ENCODE measurements at regions not wholly inside any gene's neighbourhood (a gene's known extent, or its start where the extent isn't known, plus 50 kb on each side); places are given as distances from the start of the nearest gene placed in this dataset.
"Not testable (repeated sequence)": the region's sequence is repeated elsewhere in the genome, so short reads cannot be mapped to it uniquely, and the experiment has no call there.

- DNase-seq (ENCODE audit: low read depth), result no peak
- TF ChIP-seq, protein P1, sequence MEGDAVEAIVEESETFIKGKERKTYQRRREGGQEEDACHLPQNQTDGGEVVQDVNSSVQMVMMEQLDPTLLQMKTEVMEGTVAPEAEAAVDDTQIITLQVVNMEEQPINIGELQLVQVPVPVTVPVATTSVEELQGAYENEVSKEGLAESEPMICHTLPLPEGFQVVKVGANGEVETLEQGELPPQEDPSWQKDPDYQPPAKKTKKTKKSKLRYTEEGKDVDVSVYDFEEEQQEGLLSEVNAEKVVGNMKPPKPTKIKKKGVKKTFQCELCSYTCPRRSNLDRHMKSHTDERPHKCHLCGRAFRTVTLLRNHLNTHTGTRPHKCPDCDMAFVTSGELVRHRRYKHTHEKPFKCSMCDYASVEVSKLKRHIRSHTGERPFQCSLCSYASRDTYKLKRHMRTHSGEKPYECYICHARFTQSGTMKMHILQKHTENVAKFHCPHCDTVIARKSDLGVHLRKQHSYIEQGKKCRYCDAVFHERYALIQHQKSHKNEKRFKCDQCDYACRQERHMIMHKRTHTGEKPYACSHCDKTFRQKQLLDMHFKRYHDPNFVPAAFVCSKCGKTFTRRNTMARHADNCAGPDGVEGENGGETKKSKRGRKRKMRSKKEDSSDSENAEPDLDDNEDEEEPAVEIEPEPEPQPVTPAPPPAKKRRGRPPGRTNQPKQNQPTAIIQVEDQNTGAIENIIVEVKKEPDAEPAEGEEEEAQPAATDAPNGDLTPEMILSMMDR (IDR thresholded peaks at IDR 0.05; ENCODE audit: control insufficient read depth, extremely low read depth, insufficient read depth), result no peak
- H3K4me3 ChIP-seq (ENCODE audit: low read depth, low read length), result no peak overlapping the region
Measured at GRCh38 chr2:57703407-57703806, 343.2 kb upstream of the VRK2 start.

DNA sequence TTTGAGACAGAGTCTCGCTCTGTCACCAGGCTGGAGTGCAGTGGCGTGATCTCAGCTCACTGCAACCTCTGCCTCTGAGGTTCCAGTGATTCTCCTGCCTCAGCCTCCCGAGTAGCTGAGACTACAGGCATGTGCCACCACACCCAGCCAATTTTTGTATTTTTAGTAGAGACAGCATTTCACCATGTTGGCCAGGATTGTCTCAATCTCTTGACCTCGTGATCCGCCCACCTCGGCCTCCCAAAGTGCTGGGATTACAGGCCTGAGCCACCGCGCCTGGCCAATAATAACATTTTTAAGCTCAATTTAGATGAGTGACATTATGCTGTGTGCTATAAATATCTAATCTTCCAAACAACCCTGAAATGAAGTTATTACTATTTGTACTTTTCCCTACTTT is 338.8 kb upstream of the VRK2 start:
- not testable (repeated sequence) for H3K4me3 ChIP-seq (ENCODE audit: low read depth, low read length); DNase-seq (ENCODE audit: low read depth)

- TF ChIP-seq, protein P1 (IDR thresholded peaks at IDR 0.05; ENCODE audit: control insufficient read depth, extremely low read depth, insufficient read depth), result no peak
- DNase-seq (ENCODE audit: low read depth), result no peak
- H3K4me3 ChIP-seq (ENCODE audit: low read depth, low read length), result no peak overlapping the region
Measured at GRCh38 chr2:57711991-57712390, 334.6 kb upstream of the VRK2 start.

DNA sequence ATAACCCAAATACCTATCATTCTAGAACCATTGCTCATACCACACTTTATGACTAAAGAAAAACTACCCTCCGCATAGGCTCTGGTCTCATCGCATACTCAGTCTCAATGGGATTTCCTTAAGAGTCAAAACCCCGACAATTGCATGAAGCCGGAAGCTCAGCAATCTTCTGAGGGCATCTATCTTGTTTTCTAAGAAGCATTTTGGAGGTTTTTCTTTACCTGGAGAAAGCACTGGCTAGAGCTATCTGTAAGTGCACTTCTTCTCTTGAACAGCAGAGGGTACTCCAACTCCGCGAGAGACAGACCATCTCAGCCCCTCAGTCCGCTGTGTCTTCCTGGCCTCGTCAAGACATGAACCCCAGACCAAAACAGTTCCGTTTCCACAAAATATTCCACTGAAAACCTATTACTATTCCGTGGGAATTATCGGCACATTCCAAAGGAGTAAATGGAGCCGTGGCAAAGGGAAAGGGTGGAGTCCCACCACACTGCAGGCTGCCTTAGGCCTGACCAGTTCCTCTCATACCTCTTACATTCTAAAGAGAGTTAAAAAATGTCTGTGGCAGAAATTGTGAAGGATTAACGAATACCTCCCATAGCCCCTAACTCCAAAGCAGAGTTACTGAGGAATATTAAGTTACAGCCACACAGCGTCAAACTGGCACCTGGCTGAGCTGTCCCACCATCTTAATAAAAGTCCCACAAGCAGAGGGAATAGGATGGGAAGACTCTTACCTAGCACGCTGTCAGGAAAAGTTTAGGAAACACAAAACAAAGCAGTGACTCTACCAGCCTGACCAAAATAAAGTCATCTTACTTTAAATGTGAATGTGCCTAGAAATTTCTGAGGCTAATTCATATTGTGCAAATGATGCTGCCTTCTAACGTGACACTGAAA is 325.6 kb upstream of the VRK2 start:
- no peak overlapping the region for H3K4me3 ChIP-seq (ENCODE audit: low read depth, low read length)
- TF ChIP-seq, protein P1 (IDR thresholded peaks at IDR 0.05; ENCODE audit: control insufficient read depth, extremely low read depth, insufficient read depth), result peak; percentile 63
- no peak for DNase-seq (ENCODE audit: low read depth)

DNA sequence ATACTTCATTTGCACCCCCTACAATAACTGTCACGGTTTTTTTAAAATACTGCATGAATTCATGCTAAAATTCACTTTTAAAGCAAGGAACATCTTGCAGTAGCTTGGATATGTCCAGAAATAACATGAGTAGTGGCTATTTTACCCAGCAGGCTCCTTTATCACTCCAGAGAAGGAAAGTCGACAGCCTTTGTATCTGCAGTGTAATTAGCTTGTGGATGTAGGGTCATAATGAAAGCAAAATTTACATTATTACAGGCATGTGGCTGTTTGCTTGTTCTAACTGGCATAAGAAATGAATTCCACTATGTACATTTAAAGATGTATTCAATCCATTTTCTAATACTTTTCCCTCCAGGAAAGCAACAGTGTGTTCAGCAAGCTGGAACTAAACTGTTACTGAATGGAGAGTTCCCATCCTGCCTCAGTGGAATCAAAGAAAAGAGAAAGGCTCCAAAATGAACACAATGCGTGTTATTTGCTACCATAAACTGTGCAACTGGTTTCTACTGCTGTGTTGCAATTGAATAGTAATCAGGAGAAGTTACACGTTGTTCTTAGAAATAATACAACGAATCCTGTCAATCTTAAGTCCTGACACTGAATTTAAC is 321.2 kb upstream of the VRK2 start:
- H3K4me3 ChIP-seq (ENCODE audit: low read depth, low read length), result no peak overlapping the region
- TF ChIP-seq, protein P1 (IDR thresholded peaks at IDR 0.05; ENCODE audit: control insufficient read depth, extremely low read depth, insufficient read depth), result no peak
- no peak for DNase-seq (ENCODE audit: low read depth)

- DNase-seq (ENCODE audit: low read depth), result no peak
- no peak overlapping the region for H3K4me3 ChIP-seq (ENCODE audit: low read depth, low read length)
- TF ChIP-seq, protein P1 (IDR thresholded peaks at IDR 0.05; ENCODE audit: control insufficient read depth, extremely low read depth, insufficient read depth), result no peak
Measured at GRCh38 chr2:57726294-57726693, 320.3 kb upstream of the VRK2 start.

- TF ChIP-seq, protein P1 (IDR thresholded peaks at IDR 0.05; ENCODE audit: control insufficient read depth, extremely low read depth, insufficient read depth), result no peak
- no peak for DNase-seq (ENCODE audit: low read depth)
- H3K4me3 ChIP-seq (ENCODE audit: low read depth, low read length), result no peak overlapping the region
Measured at GRCh38 chr2:57728691-57729090, 317.9 kb upstream of the VRK2 start.
